ENCODE measurements at regions not wholly inside any gene's neighbourhood (a gene's known extent, or its start where the extent isn't known, plus 50 kb on each side); places are given as distances from the start of the nearest gene placed in this dataset.

GRCh38 chr9:72441848-72442607 lies 77.0 kb upstream of the ZFAND5 start:
- TF ChIP-seq, protein P1, sequence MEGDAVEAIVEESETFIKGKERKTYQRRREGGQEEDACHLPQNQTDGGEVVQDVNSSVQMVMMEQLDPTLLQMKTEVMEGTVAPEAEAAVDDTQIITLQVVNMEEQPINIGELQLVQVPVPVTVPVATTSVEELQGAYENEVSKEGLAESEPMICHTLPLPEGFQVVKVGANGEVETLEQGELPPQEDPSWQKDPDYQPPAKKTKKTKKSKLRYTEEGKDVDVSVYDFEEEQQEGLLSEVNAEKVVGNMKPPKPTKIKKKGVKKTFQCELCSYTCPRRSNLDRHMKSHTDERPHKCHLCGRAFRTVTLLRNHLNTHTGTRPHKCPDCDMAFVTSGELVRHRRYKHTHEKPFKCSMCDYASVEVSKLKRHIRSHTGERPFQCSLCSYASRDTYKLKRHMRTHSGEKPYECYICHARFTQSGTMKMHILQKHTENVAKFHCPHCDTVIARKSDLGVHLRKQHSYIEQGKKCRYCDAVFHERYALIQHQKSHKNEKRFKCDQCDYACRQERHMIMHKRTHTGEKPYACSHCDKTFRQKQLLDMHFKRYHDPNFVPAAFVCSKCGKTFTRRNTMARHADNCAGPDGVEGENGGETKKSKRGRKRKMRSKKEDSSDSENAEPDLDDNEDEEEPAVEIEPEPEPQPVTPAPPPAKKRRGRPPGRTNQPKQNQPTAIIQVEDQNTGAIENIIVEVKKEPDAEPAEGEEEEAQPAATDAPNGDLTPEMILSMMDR (IDR thresholded peaks at IDR 0.05 in 4 of 5, conservative IDR thresholded peaks at IDR 0.05 in 1 of 5): no peak
- no peak for TF ChIP-seq POLR2A (IDR thresholded peaks at IDR 0.05)

Data from gastrocnemius medialis (tissue), 4 donors.